Type B pancreatic cell (in vitro differentiated cells): ENCODE measurements at regions not wholly inside any gene's neighbourhood (a gene's known extent, or its start where the extent isn't known, plus 50 kb on each side); places are given as distances from the start of the nearest gene placed in this dataset.
A peak's percentile ranks its signal among the peaks of the same experiment; 100 is the strongest.

Source experiments
- DNase-seq: peaks from one replicate; pipeline ENCODE4 v3.0.0; 2021; ENCODE audit warnings: mixed read lengths; ENCODE audit not compliant: unreplicated experiment; ENCODE audit errors: extremely low spot score
- H3K27ac Mint-ChIP-seq: 2 replicates; pipeline ENCODE4 v1.8.0; 2021; ENCODE audit warnings: mild to moderate bottlenecking, mixed read lengths
- H3K27me3 Mint-ChIP-seq: 2 replicates; pipeline ENCODE4 v1.8.0; 2021; ENCODE audit warnings: mixed read lengths
- H3K36me3 Mint-ChIP-seq: 2 replicates; pipeline ENCODE4 v1.8.0; 2021; ENCODE audit warnings: mixed read lengths
- H3K4me1 Mint-ChIP-seq: one replicate; pipeline ENCODE4 v1.8.0; 2021; ENCODE audit warnings: mixed read lengths; ENCODE audit not compliant: unreplicated experiment
- H3K4me3 Mint-ChIP-seq: 2 replicates; pipeline ENCODE4 v1.8.0; 2021; ENCODE audit warnings: mild to moderate bottlenecking, mixed read lengths
- H3K9me3 Mint-ChIP-seq: 2 replicates; pipeline ENCODE4 v1.8.0; 2021; ENCODE audit warnings: mixed read lengths
- CTCF ChIP-seq: fragments of 200-600 bp; sonication (generic); conservative IDR thresholded peaks from 2 replicates; pipeline ENCODE4 v1.5.0; 2021; ENCODE audit warnings: antibody characterized with exemption, mild to moderate bottlenecking

- Mint-ChIP-seq H3K27me3 (no peaks in the 10 kb centered on the region), H3K36me3 (no peaks in the 10 kb centered on the region), H3K4me1 (no peaks in the 10 kb centered on the region), H3K27ac (no peak overlapping the region), H3K4me3 (no peak overlapping the region), H3K9me3 (no peaks in the 10 kb centered on the region)
- DNase-seq = no peak
- no peak for TF ChIP-seq CTCF
Measured at GRCh38 chr18:64219517-64219916, 70.6 kb upstream of the LINC00305 start.

GRCh38 chr18:64210401-64210949 lies 61.6 kb upstream of the LINC00305 start:
- H3K36me3 Mint-ChIP-seq = no peaks in the 10 kb centered on the region
- DNase-seq = no peak

GRCh38 chr18:64208516-64208915 lies 59.6 kb upstream of the LINC00305 start:
- no peaks in the 10 kb centered on the region for H3K36me3 Mint-ChIP-seq
- TF ChIP-seq CTCF = no peak
- H3K4me1 Mint-ChIP-seq = peaks cover 10% of the 10 kb centered on the region
- no peaks in the 10 kb centered on the region for H3K27me3 Mint-ChIP-seq
- H3K4me3 Mint-ChIP-seq = no peak overlapping the region
- DNase-seq = no peak
- H3K9me3 Mint-ChIP-seq = peaks cover 11% of the 10 kb centered on the region
- no peak overlapping the region for H3K27ac Mint-ChIP-seq

More at GRCh38 chr18:64210401-64210949, 61.6 kb upstream of the LINC00305 start:
- Mint-ChIP-seq H3K4me3 (no peak overlapping the region), H3K27me3 (no peaks in the 10 kb centered on the region), H3K27ac (no peak overlapping the region), H3K9me3 (peaks cover 11% of the 10 kb centered on the region), H3K4me1 (peaks cover 8% of the 10 kb centered on the region)
- no peak for TF ChIP-seq CTCF

- H3K4me1 Mint-ChIP-seq = peaks cover 17% of the 10 kb centered on the region
- H3K36me3 Mint-ChIP-seq = no peaks in the 10 kb centered on the region
- H3K27me3 Mint-ChIP-seq = no peaks in the 10 kb centered on the region
- H3K27ac Mint-ChIP-seq = no peak overlapping the region
- DNase-seq = no peak
- H3K4me3 Mint-ChIP-seq = no peak overlapping the region
- no peak for TF ChIP-seq CTCF
- H3K9me3 Mint-ChIP-seq = peaks cover 11% of the 10 kb centered on the region
Measured at GRCh38 chr18:64207820-64208219, 58.9 kb upstream of the LINC00305 start.

GRCh38 chr18:64203295-64203694 lies 54.4 kb upstream of the LINC00305 start:
- no peak for DNase-seq
- no peak overlapping the region for H3K27ac Mint-ChIP-seq
- peaks cover 27% of the 10 kb centered on the region for H3K4me1 Mint-ChIP-seq
- no peaks in the 10 kb centered on the region for H3K36me3 Mint-ChIP-seq
- TF ChIP-seq CTCF = no peak
- H3K27me3 Mint-ChIP-seq = no peaks in the 10 kb centered on the region
- H3K9me3 Mint-ChIP-seq = peaks cover 11% of the 10 kb centered on the region
- no peak overlapping the region for H3K4me3 Mint-ChIP-seq

GRCh38 chr18:64202863-64203262 lies 54.0 kb upstream of the LINC00305 start:
- no peak overlapping the region for H3K27ac Mint-ChIP-seq
- no peak for DNase-seq
- peaks cover 7% of the 10 kb centered on the region for H3K9me3 Mint-ChIP-seq
- no peaks in the 10 kb centered on the region for H3K36me3 Mint-ChIP-seq
- peak overlapping the region; percentile 33 for H3K4me3 Mint-ChIP-seq
- TF ChIP-seq CTCF = no peak
- no peaks in the 10 kb centered on the region for H3K27me3 Mint-ChIP-seq
- H3K4me1 Mint-ChIP-seq = peaks cover 27% of the 10 kb centered on the region
